BE2C (cell line): ENCODE measurements at regions not wholly inside any gene's neighbourhood (a gene's known extent, or its start where the extent isn't known, plus 50 kb on each side); places are given as distances from the start of the nearest gene placed in this dataset.

Experiments
- DNase-seq: peaks from one replicate; pipeline ENCODE4 v3.0.0-alpha.2; 2020
- H3K27me3 ChIP-seq: fragments of 250-450 bp; sonication (Bioruptor Pico); 2 replicates; pipeline ENCODE4 v1.5.1; 2020; ENCODE audit warnings: mild to moderate bottlenecking
- H3K36me3 ChIP-seq: fragments of 250-450 bp; sonication (Bioruptor Pico); 2 replicates; pipeline ENCODE4 v1.5.1; 2020; ENCODE audit warnings: mild to moderate bottlenecking
- H3K4me1 ChIP-seq: fragments of 250-450 bp; sonication (Bioruptor Pico); 2 replicates; pipeline ENCODE4 v1.5.1; 2020
- H3K4me3 ChIP-seq: 2 replicates; pipeline ENCODE4 v1.5.1; 2011; ENCODE audit warnings: low read depth, low read length
- H3K9me3 ChIP-seq: fragments of 250-450 bp; sonication (Bioruptor Pico); 2 replicates; pipeline ENCODE4 v1.5.1; 2020
- CTCF ChIP-seq: IDR thresholded peaks from 2 replicates; pipeline ENCODE4 v1.5.1; 2012; ENCODE audit warnings: mild to moderate bottlenecking, low read depth, low read length

- Histone ChIP-seq H3K4me3 (no peak overlapping the region), H3K36me3 (no peaks in the 10 kb centered on the region), H3K4me1 (peaks cover 3% of the 10 kb centered on the region; the same call in 1 of the 2 replicates), H3K27me3 (no peaks in the 10 kb centered on the region), H3K9me3 (no peaks in the 10 kb centered on the region)
- no peak for DNase-seq
- TF ChIP-seq CTCF = no peak
Measured at GRCh38 chr5:60504342-60504741, 195.6 kb downstream of the DEPDC1B start.

- H3K27me3 ChIP-seq = no peaks in the 10 kb centered on the region
- peaks cover 3% of the 10 kb centered on the region; the same call in 1 of the 2 replicates for H3K4me1 ChIP-seq
- DNase-seq = no peak
- H3K9me3 ChIP-seq = no peaks in the 10 kb centered on the region
- no peak for TF ChIP-seq CTCF
- no peaks in the 10 kb centered on the region for H3K36me3 ChIP-seq
- no peak overlapping the region for H3K4me3 ChIP-seq
Measured at GRCh38 chr5:60503771-60504170, 196.2 kb downstream of the DEPDC1B start.

- H3K27me3 ChIP-seq = no peaks in the 10 kb centered on the region
- H3K4me1 ChIP-seq = no peaks in the 10 kb centered on the region
- no peak overlapping the region for H3K4me3 ChIP-seq
- no peak for TF ChIP-seq CTCF
- H3K36me3 ChIP-seq = no peaks in the 10 kb centered on the region
- no peaks in the 10 kb centered on the region for H3K9me3 ChIP-seq
- no peak for DNase-seq
Measured at GRCh38 chr5:60497706-60498500, 202.1 kb downstream of the DEPDC1B start.

- Histone ChIP-seq H3K9me3 (no peaks in the 10 kb centered on the region), H3K4me1 (no peaks in the 10 kb centered on the region), H3K4me3 (no peak overlapping the region), H3K36me3 (no peaks in the 10 kb centered on the region), H3K27me3 (no peaks in the 10 kb centered on the region)
- no peak for DNase-seq
- no peak for TF ChIP-seq CTCF
Measured at GRCh38 chr5:60495644-60496520, 204.1 kb downstream of the DEPDC1B start.

- no peaks in the 10 kb centered on the region for H3K27me3 ChIP-seq
- H3K36me3 ChIP-seq = no peaks in the 10 kb centered on the region
- H3K4me3 ChIP-seq = no peak overlapping the region
- no peak for DNase-seq
- no peaks in the 10 kb centered on the region for H3K9me3 ChIP-seq
- no peaks in the 10 kb centered on the region for H3K4me1 ChIP-seq
- no peak for TF ChIP-seq CTCF
Measured at GRCh38 chr5:60494635-60495034, 205.3 kb downstream of the DEPDC1B start.
